ENCODE measurements at regions not wholly inside any gene's neighbourhood (a gene's known extent, or its start where the extent isn't known, plus 50 kb on each side); places are given as distances from the start of the nearest gene placed in this dataset.
"Not testable (repeated sequence)": the region's sequence is repeated elsewhere in the genome, so short reads cannot be mapped to it uniquely, and the experiment has no call there.

DNA sequence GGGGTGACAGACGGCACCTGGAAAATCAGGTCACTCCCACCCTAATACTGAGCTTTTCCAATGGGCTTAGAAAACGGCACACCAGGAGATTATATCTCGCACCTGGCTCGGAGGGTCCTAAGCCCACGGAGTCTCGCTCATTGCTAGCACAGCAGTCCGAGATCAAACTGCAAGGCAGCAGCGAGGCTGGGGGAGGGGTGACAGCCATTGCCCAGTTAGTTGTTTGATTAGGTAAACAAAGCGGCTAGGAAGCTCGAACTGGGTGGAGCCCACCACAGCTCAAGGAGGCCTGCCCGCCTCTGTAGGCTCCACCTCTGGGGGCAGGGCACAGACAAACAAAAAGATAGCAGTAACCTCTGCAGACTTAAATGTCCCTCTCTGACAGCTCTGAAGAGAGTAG lies 260.9 kb downstream of the BLID start:
- DNase-seq = not testable (repeated sequence)

GRCh38 chr11:121844016-121844415 lies 272.0 kb downstream of the BLID start:
- DNase-seq = no peak

DNA sequence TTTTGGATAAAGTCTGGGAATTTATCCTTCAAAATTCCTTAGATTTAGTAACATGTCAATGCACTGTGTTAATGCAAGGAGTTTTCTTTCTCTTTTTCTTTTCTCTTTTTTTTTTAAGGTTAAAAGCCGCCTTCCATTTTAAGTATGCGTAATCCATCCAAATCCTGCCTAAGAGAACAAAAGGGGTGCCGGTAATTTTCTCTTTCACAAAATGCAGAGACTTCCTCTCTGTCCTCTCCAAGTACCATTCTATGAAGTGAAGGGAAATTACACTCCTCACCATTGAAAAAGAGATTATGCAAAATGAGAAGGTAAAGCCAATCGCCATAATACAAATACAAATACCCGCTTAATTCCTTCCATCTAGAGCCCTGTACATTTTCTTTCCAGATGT lies 273.8 kb downstream of the BLID start:
- no peak for DNase-seq

DNA sequence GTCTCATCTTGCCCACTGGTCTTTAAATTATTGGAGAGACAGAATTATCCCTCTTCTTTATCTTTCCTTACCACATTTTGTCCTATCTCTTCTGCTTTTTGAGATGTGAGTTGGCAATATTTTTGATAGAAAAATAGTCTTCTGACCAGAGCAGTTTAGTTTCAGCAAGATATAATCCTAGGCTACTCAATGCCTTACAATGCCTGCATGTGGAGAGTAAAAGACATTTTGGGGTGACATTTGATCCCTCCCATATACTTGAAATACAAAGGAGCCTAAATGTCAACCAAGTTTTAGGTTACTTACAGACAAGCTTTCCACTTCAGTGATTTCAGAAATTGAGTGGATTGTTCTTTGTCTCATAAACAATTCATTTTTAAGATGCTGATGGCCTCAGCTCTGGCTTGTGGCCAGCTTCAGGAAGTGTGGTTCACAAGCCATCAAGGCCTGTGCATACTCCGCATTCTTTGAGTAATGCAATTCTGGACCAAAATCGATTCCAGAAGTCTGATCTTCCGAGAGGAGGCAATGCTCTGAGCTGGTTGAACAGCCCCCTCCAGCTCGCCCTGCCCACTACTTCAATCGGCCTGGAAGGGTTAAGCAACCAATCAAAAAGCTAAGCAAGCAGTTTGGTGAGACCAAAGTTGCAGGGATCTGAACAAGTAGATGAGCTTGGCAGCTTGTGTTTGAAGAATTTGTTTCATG lies 274.4 kb downstream of the BLID start:
- no peak for DNase-seq

- DNase-seq = no peak
These were observed 276.2 kb downstream of the BLID start for GRCh38 chr11:121839781-121840180.

DNA sequence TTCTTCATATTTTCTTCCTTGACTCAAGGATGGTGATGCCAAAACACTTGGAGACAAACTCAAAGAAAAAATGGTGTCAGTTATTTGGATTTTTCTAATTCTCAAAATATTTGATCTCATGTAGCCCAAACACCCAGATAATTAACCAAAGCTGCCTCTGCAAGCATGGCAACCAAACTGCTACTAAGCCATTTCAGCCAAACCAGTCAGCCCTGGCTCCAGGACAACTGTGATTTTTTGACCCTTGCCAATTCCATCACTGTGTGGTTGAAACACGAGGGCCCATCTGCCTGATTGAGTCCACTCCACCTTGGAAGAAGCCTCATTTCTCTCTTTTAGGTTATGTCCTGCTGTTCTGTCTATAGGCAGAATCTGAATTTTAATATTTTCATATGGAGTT lies 277.4 kb downstream of the BLID start:
- DNase-seq = no peak

GRCh38 chr11:121833970-121834369 lies 282.0 kb downstream of the BLID start:
- DNase-seq = no peak

GRCh38 chr11:121829159-121829643 lies 286.8 kb downstream of the BLID start:
- DNase-seq = no peak

DNA sequence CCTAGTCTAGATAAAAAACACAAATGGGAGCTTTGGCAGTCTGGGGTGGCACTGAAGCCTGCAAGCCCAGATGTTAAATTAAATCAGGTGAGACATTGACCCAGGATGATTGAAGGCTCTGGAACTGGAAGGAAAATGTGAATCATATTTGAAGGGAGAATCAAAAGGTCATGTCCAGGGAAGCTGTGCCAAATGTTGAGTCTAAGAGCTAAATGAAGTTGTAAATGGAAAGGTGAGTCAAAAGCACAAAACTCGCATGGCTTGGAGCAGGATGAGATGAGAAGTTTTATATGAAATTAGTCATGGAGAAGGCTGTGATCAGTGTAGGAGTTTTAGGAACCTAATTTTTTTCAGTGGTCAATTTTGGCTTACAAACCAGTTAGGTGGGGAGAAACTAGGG lies 301.1 kb downstream of the BLID start:
- no peak for DNase-seq

DNA sequence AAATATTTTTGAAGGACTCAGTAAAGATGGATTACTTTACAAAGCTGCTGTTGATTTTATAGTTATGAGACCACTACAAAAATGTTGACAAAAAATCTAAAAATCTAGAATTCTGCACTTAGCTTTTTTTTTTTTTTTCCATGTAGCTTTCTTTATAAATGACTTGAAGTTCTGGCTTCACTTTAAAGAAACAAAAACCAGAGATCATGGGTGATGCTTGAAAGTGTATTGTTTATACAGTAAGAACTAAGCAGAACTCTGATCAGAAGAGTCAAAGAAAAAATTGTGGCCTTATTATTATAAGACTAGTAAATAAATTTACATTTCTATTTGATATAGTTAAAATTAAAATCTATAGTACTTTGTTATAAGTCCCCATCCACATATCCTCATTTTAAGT lies 301.7 kb downstream of the BLID start:
- DNase-seq = no peak

GRCh38 chr11:121810291-121810690 lies 305.7 kb downstream of the BLID start:
- DNase-seq = no peak

- no peak for DNase-seq
These were observed 307.9 kb downstream of the BLID start for GRCh38 chr11:121808096-121808495.

DNA sequence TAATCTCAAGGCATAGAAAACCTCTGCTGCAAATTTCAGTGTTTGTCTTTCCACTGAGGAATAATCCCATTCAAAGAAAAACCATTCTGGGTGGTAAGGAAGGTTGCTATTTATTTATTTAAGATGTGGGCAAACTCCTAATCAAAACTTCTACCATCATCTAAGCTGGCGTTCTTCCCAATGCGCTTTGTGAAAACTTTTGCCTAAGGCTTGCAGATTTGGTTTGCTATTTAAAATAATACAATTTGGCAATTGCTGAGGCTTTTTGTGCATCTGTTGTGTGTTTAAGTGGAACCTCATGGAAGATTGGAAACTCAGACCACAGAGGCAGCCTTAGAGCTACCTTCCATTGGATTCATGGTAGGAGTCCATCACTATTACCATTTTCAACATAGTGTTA lies 309.0 kb downstream of the BLID start:
- no peak for DNase-seq

DNA sequence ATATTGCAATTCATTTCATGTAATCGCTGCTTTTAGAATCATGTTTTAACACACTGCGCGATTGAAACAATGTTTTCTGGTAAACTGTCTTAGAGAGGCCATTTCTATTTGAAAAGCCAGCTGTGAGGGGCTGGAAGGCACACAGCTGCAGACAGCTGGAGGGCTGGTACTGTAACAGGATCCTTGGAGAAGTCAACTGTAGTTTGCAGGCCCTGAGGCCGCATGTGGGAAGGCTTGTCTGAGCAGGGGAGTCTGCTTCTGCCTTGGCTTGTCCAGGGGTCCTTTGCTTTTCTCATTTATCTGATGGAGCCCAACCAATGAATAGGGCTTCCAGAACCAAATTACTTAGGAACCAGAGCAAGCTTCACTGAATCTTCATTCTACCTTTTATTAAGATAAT lies 313.5 kb downstream of the BLID start:
- DNase-seq = no peak

DNA sequence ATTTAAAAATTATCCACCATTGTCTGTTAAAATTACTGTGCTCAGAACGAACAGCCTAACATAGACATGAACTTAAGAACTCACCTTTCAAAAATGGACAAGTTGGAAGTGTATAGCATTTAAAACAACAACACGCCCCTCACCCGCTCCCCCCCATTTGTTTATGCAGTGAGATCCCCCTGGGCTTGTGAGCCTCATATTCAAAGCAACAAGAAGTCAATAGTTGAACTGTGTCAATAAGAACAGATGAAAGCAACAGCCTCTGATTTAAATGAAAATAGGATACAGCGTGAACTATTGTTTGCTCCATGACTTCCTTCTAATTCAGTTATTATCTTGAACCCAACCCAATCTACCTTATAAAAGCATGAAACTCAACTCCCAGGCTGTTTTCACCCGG lies 314.2 kb downstream of the BLID start:
- DNase-seq = no peak

DNA sequence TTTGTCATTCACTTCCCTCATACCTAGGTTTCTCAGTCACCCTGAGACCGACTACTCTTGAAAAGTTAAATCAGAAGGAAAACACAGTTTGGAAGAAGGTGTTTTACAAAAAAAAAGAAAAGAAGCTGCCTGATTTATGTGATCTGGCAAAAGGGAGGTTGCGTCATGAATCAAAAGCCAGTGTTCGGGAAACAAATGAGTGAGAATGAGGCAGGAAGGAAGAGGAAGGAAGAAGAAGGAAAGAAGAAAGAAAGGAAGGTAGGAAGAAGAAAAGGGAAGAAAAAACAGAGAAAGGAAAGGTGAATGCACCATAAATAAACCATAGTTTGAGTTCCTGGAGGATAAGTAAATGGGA lies 314.6 kb downstream of the BLID start:
- no peak for DNase-seq

- DNase-seq = no peak
These were observed 315.2 kb downstream of the BLID start for GRCh38 chr11:121800731-121801393.

DNA sequence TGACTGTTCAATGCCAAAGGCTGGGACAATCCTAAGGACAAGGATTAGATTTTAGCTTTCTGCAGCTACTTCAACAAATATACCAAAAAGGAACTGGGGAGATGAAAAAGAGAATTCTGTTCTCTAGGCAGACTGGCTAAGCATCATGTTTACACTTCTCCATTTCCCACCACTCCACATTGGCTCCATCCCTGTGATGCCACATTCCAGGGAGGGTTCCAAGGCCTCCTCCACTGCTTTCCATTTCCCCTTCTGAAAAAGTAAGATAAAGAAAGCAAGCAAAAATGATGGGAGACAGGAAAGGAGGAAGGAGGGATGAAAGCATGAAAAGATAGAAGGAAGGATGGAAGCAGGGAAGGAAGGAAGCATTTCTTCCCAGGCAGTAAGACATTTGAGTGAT lies 315.8 kb downstream of the BLID start:
- DNase-seq = no peak

DNA sequence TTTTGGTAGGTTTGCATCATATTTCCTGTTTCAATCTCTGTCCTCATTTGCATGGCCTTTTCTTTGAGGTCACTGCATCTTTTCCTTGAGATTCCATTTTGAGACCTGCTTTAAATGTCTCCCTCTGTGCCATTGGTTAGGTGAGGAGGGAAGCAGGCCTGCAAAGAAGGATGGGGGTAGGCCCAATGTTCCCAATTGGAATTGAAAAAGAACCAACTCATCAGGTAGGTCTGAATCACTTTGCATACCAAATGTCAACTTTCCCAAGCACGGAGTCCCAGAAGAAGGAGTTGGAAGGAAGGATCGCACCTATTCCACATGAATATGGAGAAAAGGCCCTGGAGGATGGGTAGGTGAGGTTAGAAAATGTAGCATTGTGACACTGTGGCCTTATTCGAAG lies 318.5 kb downstream of the BLID start:
- DNase-seq = no peak

- DNase-seq = no peak
These were observed 320.8 kb downstream of the BLID start for GRCh38 chr11:121795174-121795573.

DNA sequence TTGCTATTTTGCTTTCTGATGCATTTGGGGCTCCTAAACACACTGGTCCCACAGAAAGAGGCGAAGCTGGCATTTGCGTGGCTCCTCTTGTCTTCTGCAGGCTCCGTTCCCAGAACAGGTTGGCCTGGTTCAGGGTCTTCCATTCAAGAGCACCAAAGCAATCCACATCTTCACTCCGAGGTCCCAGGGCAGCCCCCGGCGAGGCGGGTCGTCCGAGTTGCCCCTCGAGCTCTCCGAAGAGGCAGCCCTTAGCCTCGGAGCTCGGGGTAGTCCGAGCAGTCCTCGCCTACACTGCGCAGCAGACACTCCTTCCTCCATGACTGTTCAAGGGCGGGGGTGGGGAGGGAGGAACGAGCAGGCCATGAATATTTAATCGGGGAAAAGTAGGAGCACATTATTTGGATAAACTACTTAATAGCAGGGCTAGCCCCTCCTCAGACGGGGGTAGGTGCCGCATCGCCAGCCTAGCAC lies 321.3 kb downstream of the BLID start:
- no peak for DNase-seq

DNA sequence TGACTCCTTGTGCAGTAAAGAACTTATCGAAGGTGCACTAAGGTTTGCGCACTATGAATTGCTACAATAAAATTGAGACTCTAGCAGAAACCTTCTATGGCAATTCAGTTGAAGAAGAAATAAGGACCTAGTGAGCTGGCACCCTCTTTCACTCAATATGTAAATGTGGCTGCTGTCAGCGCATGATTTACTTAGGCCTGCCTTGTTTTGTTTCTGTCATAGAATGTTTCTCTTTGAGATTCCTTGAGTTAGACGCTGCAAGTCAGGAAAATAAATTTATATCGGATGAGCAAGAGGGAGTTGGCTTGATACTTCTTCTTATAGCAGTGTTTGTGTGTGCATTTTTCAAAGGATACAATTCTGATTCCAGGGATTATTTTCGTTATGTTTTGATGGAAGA lies 322.1 kb downstream of the BLID start:
- no peak for DNase-seq

DNA sequence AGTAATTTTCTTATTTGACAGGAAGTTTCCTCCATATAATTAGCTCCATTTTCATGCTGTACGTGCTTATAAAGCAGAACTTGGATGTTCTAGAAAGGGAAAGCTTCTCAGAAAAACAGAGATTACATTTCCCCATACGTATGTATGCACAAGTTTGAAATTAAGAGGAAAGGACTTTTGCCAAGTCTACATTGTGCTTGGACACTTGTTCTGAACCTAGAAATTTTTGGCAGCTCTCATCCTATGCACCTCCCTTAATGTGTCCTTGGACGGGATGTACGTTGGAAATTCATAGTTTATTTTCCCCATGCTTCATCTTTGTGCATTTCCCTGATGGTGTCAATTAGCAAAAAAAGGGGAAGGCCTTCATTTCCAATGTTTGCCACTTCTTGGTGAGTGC lies 322.7 kb downstream of the BLID start:
- no peak for DNase-seq

- DNase-seq = no peak
These were observed 323.8 kb downstream of the BLID start for GRCh38 chr11:121792185-121792584.

GRCh38 chr11:121790430-121790829 lies 325.6 kb downstream of the BLID start:
- no peak for DNase-seq

Data from NCI-H524 treated with DMSO at 0.1 percent for 48 hours (cell line).